H1 (cell line): ENCODE measurements at regions not wholly inside any gene's neighbourhood (a gene's known extent, or its start where the extent isn't known, plus 50 kb on each side); places are given as distances from the start of the nearest gene placed in this dataset.
A peak's percentile ranks its signal among the peaks of the same experiment; 100 is the strongest.

Experiments used
- BACH1 ChIP-seq: IDR thresholded peaks from 2 replicates; pipeline ENCODE4 v1.6.1; 2012; ENCODE audit warnings: low read length, improper control_type of control experiment
- BRCA1 ChIP-seq: IDR thresholded peaks from 2 replicates; pipeline ENCODE4 v1.6.1; 2012; ENCODE audit warnings: low read depth, low read length, improper control_type of control experiment
- CEBPB ChIP-seq: IDR thresholded peaks from 2 replicates; pipeline ENCODE4 v1.6.1; 2012; ENCODE audit warnings: low read depth, low read length
- EP300 ChIP-seq, 2 experiments: IDR thresholded peaks; 1 replicate in 1 of 2; 2 replicates in 1 of 2; pipeline ENCODE4 v1.6.1; 2011 to 2012; ENCODE audit warnings: low read depth in 2 of 2, low read length in 2 of 2, mild to moderate bottlenecking in 2 of 2, borderline replicate concordance in 1 of 2, inconsistent platforms in 1 of 2, moderate library complexity in 1 of 2
- HDAC2 ChIP-seq, 2 experiments: fragments of 300-600 bp in 1 of 2; sonication (generic) in 1 of 2; IDR thresholded peaks; 2 replicates each; pipeline ENCODE4 v1.6.1; 2011 to 2012; ENCODE audit warnings: low read depth in 2 of 2, low read length in 2 of 2, mild to moderate bottlenecking in 2 of 2, moderate library complexity in 2 of 2, borderline replicate concordance in 1 of 2, inconsistent platforms in 1 of 2
- JUND ChIP-seq: IDR thresholded peaks from 2 replicates; pipeline ENCODE4 v1.6.1; 2011; ENCODE audit warnings: mild to moderate bottlenecking, improper control_type of control experiment, low read length
- MAX ChIP-seq: IDR thresholded peaks from 2 replicates; pipeline ENCODE4 v1.6.1; 2012; ENCODE audit warnings: inconsistent platforms
- NANOG ChIP-seq: IDR thresholded peaks from 2 replicates; pipeline ENCODE4 v1.6.1; 2011; ENCODE audit warnings: low read length, low read depth, mild to moderate bottlenecking, inconsistent platforms; ENCODE audit not compliant: insufficient read depth, poor library complexity, severe bottlenecking
- PHF8 ChIP-seq: fragments of 200-600 bp; sonication (generic); conservative IDR thresholded peaks from 2 replicates; pipeline ENCODE4 v1.7.1; 2012; ENCODE audit warnings: low read depth, mild to moderate bottlenecking, inconsistent platforms, low read length, moderate library complexity
- POLR2A ChIP-seq, 2 experiments: IDR thresholded peaks; 1 replicate in 1 of 2; 2 replicates in 1 of 2; pipeline ENCODE4 v1.6.1; 2011; ENCODE audit warnings: low read depth in 2 of 2, low read length in 2 of 2, mild to moderate bottlenecking in 2 of 2; ENCODE audit errors: control extremely low read depth in 1 of 2
- POU5F1 ChIP-seq: IDR thresholded peaks from 2 replicates; pipeline ENCODE4 v1.6.1; 2011; ENCODE audit warnings: low read depth, mild to moderate bottlenecking, low read length, moderate library complexity
- RNF2 ChIP-seq: fragments of 200-900, 300-1000 bp; sonication (generic); IDR thresholded peaks from 2 replicates; pipeline ENCODE4 v1.7.1; 2016; ENCODE audit warnings: borderline replicate concordance, low read depth, mild to moderate bottlenecking, antibody characterized with exemption, low read length; ENCODE audit not compliant: poor library complexity, severe bottlenecking; ENCODE audit errors: missing control alignments
- SAP30 ChIP-seq: fragments of 300-600 bp; sonication (generic); IDR thresholded peaks from 2 replicates; pipeline ENCODE4 v1.7.1; 2012; ENCODE audit warnings: low read length, moderate library complexity, mild to moderate bottlenecking, inconsistent platforms; ENCODE audit not compliant: insufficient read depth, insufficient replicate concordance
- SUZ12 ChIP-seq: fragments of 200-600 bp; sonication (generic); IDR thresholded peaks from 2 replicates; pipeline ENCODE4 v1.6.1; 2012; ENCODE audit warnings: mild to moderate bottlenecking, inconsistent platforms, low read length, moderate library complexity, mixed read lengths
- TBP ChIP-seq: IDR thresholded peaks from 2 replicates; pipeline ENCODE4 v1.6.1; 2011; ENCODE audit warnings: low read depth, low read length, improper control_type of control experiment
- YY1 ChIP-seq: IDR thresholded peaks from 2 replicates; pipeline ENCODE4 v1.6.1; 2011; ENCODE audit warnings: low read depth, mild to moderate bottlenecking, low read length
- ZNF274 ChIP-seq: IDR thresholded peaks from 2 replicates; pipeline ENCODE4 v1.7.0; 2012; ENCODE audit warnings: low read length, borderline replicate concordance; ENCODE audit errors: extremely low read depth
- TF ChIP-seq, protein P1 (sequence below), 3 experiments: IDR thresholded peaks; 1 replicate in 2 of 3; 2 replicates in 1 of 3; pipeline versions ENCODE4 v1.5.1 to v1.6.1; 2011; ENCODE audit warnings: low read length in 3 of 3, mild to moderate bottlenecking in 3 of 3, inconsistent platforms in 2 of 3, low read depth in 1 of 3, moderate library complexity in 1 of 3; ENCODE audit not compliant: insufficient read depth in 1 of 3; ENCODE audit errors: control extremely low read depth in 1 of 3

GRCh38 chr4:179709961-179710624, 2267.9 kb upstream of the AGA start (continued):
- TF ChIP-seq NANOG: peak; percentile 80
- TF ChIP-seq EP300 (IDR thresholded peaks at IDR 0.05; ENCODE audit: borderline replicate concordance in 1 of 2, low read depth in 2 of 2, low read length in 2 of 2): peak in 1 of 2 experiments; percentile 25; a peak in 1 of 3 replicates
- no peak for TF ChIP-seq TBP
- 0 out of 2 replicates have a peak, but pooled peaks have one; percentile 59 for TF ChIP-seq YY1
- no peak for TF ChIP-seq SUZ12
- peak; percentile 31; the same call in 1 of the 2 replicates for TF ChIP-seq ZNF274
- peak in 1 of 2 experiments; percentile 20; a peak in 1 of 4 replicates for TF ChIP-seq HDAC2 (IDR thresholded peaks at IDR 0.05; ENCODE audit: borderline replicate concordance in 1 of 2, low read depth in 2 of 2, low read length in 2 of 2)
- no peak for TF ChIP-seq CEBPB
- TF ChIP-seq POLR2A (IDR thresholded peaks at IDR 0.05; ENCODE audit: control extremely low read depth in 1 of 2, low read depth in 2 of 2, low read length in 2 of 2): no peak
- no peak for TF ChIP-seq BRCA1
- no peak for TF ChIP-seq MAX
- no peak for TF ChIP-seq PHF8
- no peak for TF ChIP-seq SAP30
- TF ChIP-seq JUND: no peak
- TF ChIP-seq BACH1: no peak
- TF ChIP-seq, protein P1, sequence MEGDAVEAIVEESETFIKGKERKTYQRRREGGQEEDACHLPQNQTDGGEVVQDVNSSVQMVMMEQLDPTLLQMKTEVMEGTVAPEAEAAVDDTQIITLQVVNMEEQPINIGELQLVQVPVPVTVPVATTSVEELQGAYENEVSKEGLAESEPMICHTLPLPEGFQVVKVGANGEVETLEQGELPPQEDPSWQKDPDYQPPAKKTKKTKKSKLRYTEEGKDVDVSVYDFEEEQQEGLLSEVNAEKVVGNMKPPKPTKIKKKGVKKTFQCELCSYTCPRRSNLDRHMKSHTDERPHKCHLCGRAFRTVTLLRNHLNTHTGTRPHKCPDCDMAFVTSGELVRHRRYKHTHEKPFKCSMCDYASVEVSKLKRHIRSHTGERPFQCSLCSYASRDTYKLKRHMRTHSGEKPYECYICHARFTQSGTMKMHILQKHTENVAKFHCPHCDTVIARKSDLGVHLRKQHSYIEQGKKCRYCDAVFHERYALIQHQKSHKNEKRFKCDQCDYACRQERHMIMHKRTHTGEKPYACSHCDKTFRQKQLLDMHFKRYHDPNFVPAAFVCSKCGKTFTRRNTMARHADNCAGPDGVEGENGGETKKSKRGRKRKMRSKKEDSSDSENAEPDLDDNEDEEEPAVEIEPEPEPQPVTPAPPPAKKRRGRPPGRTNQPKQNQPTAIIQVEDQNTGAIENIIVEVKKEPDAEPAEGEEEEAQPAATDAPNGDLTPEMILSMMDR (IDR thresholded peaks at IDR 0.05; ENCODE audit: control extremely low read depth in 1 of 3, insufficient read depth in 1 of 3, low read depth in 1 of 3, low read length in 3 of 3): no peak
- no peak for TF ChIP-seq POU5F1
- no peak for TF ChIP-seq RNF2
